ENCODE measurements at regions not wholly inside any gene's neighbourhood (a gene's known extent, or its start where the extent isn't known, plus 50 kb on each side); places are given as distances from the start of the nearest gene placed in this dataset.

GRCh38 chr1:30253361-30253760 lies 470.0 kb downstream of the MATN1 start:
- TF ChIP-seq ZNF274 (IDR thresholded peaks at IDR 0.05; ENCODE audit: low read depth, low read length): no peak
- no peak for TF ChIP-seq YY1 (IDR thresholded peaks at IDR 0.05; ENCODE audit: insufficient read depth, insufficient read length)

Measured in NT2/D1 (cell line).